ENCODE measurements at regions not wholly inside any gene's neighbourhood (a gene's known extent, or its start where the extent isn't known, plus 50 kb on each side); places are given as distances from the start of the nearest gene placed in this dataset.

- TF ChIP-seq POLR2A (IDR thresholded peaks at IDR 0.05) (no peak), CTCF (IDR thresholded peaks at IDR 0.05) (no peak)
These were observed 247.1 kb upstream of the ARPP21 start for GRCh38 chr3:35392187-35392586.
